ENCODE measurements at regions not wholly inside any gene's neighbourhood (a gene's known extent, or its start where the extent isn't known, plus 50 kb on each side); places are given as distances from the start of the nearest gene placed in this dataset.

GRCh38 chr15:93894438-93895036 lies 336.8 kb upstream of the MCTP2 start:
- WGBS, 4 donors, result 72 to 84% (median 77%) methylated on average over 3 of the region's 3 CpGs
- no peak for ATAC-seq
- no peak for TF ChIP-seq POLR2A (IDR thresholded peaks at IDR 0.05)
- no peak for TF ChIP-seq CTCF (IDR thresholded peaks at IDR 0.05)

GRCh38 chr15:93887151-93887550 lies 344.2 kb upstream of the MCTP2 start:
- Histone ChIP-seq H3K27me3 (peaks cover 0 to 3% (median 0%) of the 10 kb centered on the region in 9 donors), H3K27ac (no peak overlapping the region), H3K4me1 (peaks cover 0 to 6% (median 0%) of the 10 kb centered on the region in 12 donors), H3K4me3 (no peak overlapping the region), H3K9me3 (no peaks in the 10 kb centered on the region), H3K36me3 (no peaks in the 10 kb centered on the region)
- intact Hi-C loops (cut with DNase I), result no loop called here
- DNase-seq (no peak), ATAC-seq (no peak)
- WGBS, 4 donors, result 83 to 97% (median 90%) methylated on average over 1 of the region's 1 CpG
- TF ChIP-seq CTCF (IDR thresholded peaks at IDR 0.05) (no peak), POLR2A (IDR thresholded peaks at IDR 0.05) (no peak)

More at GRCh38 chr15:93894438-93895036, 336.8 kb upstream of the MCTP2 start:
- DNase-seq, result no peak
- Histone ChIP-seq H3K9me3 (no peaks in the 10 kb centered on the region), H3K27me3 (no peaks in the 10 kb centered on the region), H3K4me3 (no peak overlapping the region), H3K4me1 (no peaks in the 10 kb centered on the region), H3K27ac (no peak overlapping the region), H3K36me3 (no peaks in the 10 kb centered on the region)
- intact Hi-C loops (cut with DNase I), result no loop called here

- Histone ChIP-seq H3K4me3 (no peak overlapping the region), H3K27me3 (peaks cover 0 to 3% (median 0%) of the 10 kb centered on the region in 9 donors), H3K4me1 (peaks cover 0 to 11% (median 0%) of the 10 kb centered on the region in 12 donors), H3K36me3 (no peaks in the 10 kb centered on the region), H3K27ac (peak overlapping the region in 1 of 12 donors; percentile 32), H3K9me3 (no peaks in the 10 kb centered on the region)
- WGBS, 4 donors, result 62 to 69% (median 64%) methylated on average over 3 of the region's 3 CpGs
- ATAC-seq (no peak), DNase-seq (no peak)
- TF ChIP-seq CTCF (IDR thresholded peaks at IDR 0.05) (no peak), POLR2A (IDR thresholded peaks at IDR 0.05) (no peak)
- intact Hi-C loops (cut with DNase I), result no loop called here
Observed at GRCh38 chr15:93882779-93883178, 348.6 kb upstream of the MCTP2 start.

- no peaks in the 10 kb centered on the region for H3K36me3 ChIP-seq
- peaks cover 0 to 11% (median 0%) of the 10 kb centered on the region in 12 donors for H3K4me1 ChIP-seq
- H3K4me3 ChIP-seq, result no peak overlapping the region
- WGBS, 4 donors, result 52 to 66% (median 55%) methylated on average over 1 of the region's 1 CpG
- TF ChIP-seq POLR2A (IDR thresholded peaks at IDR 0.05) (no peak), CTCF (IDR thresholded peaks at IDR 0.05) (no peak)
- intact Hi-C loops (cut with DNase I), result no loop called here
- peaks cover 0 to 3% (median 0%) of the 10 kb centered on the region in 9 donors for H3K27me3 ChIP-seq
- peak in 3 of 4 donors; percentile 29 to 69 (median 39) for ATAC-seq
- peak overlapping the region in 5 of 12 donors; percentile 3 to 49 (median 32) for H3K27ac ChIP-seq
- no peak for DNase-seq
- H3K9me3 ChIP-seq, result no peaks in the 10 kb centered on the region
Observed at GRCh38 chr15:93882141-93882540, 349.2 kb upstream of the MCTP2 start.
